ENCODE measurements at regions not wholly inside any gene's neighbourhood (a gene's known extent, or its start where the extent isn't known, plus 50 kb on each side); places are given as distances from the start of the nearest gene placed in this dataset.

- TF ChIP-seq ZBTB48 (tag by site-specific recombination; IDR thresholded peaks at IDR 0.05) (no peak), PRDM6 (tag by site-specific recombination; IDR thresholded peaks at IDR 0.05) (no peak)
Observed at GRCh38 chr13:44051405-44051804, 171.7 kb downstream of the LACC1 start (continued).

GRCh38 chr13:44051918-44052675 lies 172.4 kb downstream of the LACC1 start:
- CTCF ChIA-PET = interaction anchor here (0.6 to 1.3 kb wide), 4 partner anchors 14 to 413 kb away, joined by 3 to 5 read pairs (median 4); no protein-coding TSS in a partner anchor
- TF ChIP-seq KLF10 (tag by site-specific recombination; IDR thresholded peaks at IDR 0.05) (no peak), PRDM6 (tag by site-specific recombination; IDR thresholded peaks at IDR 0.05) (peak; percentile 40)
- no peak overlapping the region for H3K4me3 ChIP-seq (ENCODE audit: low read depth, low read length)
- H3K27ac ChIP-seq (ENCODE audit: extremely low read depth, low read depth, low read length) = no peak overlapping the region
- POLR2A ChIA-PET = no interaction called here
- H3K4me1 ChIP-seq (ENCODE audit: control insufficient read depth, insufficient read depth, low read length) = 0 out of 2 replicates have a peak, but pooled peaks cover 3% of the 10 kb centered on the region
- H3K36me3 ChIP-seq (ENCODE audit: control insufficient read depth in 2 of 2, insufficient read depth in 1 of 2, low read length in 2 of 2) = no peaks in the 10 kb centered on the region
- H3K9me3 ChIP-seq (ENCODE audit: control insufficient read depth, insufficient read depth, low read depth, low read length) = no peaks in the 10 kb centered on the region

GRCh38 chr13:44052780-44053184 lies 173.1 kb downstream of the LACC1 start:
- Histone ChIP-seq H3K9me3 (ENCODE audit: control insufficient read depth, insufficient read depth, low read depth, low read length) (no peaks in the 10 kb centered on the region), H3K36me3 (ENCODE audit: control insufficient read depth in 2 of 2, insufficient read depth in 1 of 2, low read length in 2 of 2) (no peaks in the 10 kb centered on the region), H3K4me3 (ENCODE audit: low read depth, low read length) (no peak overlapping the region), H3K4me1 (ENCODE audit: control insufficient read depth, insufficient read depth, low read length) (0 out of 2 replicates have a peak, but pooled peaks cover 3% of the 10 kb centered on the region), H3K27ac (ENCODE audit: extremely low read depth, low read depth, low read length) (no peak overlapping the region)
- TF ChIP-seq ZFHX2 (tag by site-specific recombination; conservative IDR thresholded peaks at IDR 0.05) (peak; percentile 83), EGR2 (tag by site-specific recombination; IDR thresholded peaks at IDR 0.05; ENCODE audit: low read depth) (peak; percentile 78), ZNF416 (tag by site-specific recombination; IDR thresholded peaks at IDR 0.05) (no peak), PRDM10 (tag by site-specific recombination; IDR thresholded peaks at IDR 0.05) (no peak), MEIS1 (CRISPR knock-in tag; IDR thresholded peaks at IDR 0.05; ENCODE audit: borderline replicate concordance) (no peak), ZNF341 (tag by site-specific recombination; IDR thresholded peaks at IDR 0.05; ENCODE audit: low read depth) (peak; percentile 69), ZNF670 (tag by site-specific recombination; IDR thresholded peaks at IDR 0.05; ENCODE audit: low read depth) (no peak), ZBTB20 (tag by site-specific recombination; IDR thresholded peaks at IDR 0.05) (no peak), ZNF24 (tag by site-specific recombination; IDR thresholded peaks at IDR 0.05) (no peak), ZNF221 (tag by site-specific recombination; IDR thresholded peaks at IDR 0.05; ENCODE audit: borderline replicate concordance) (no peak)
- ChIA-PET CTCF (interaction anchor here (0.5 to 0.6 kb wide), 2 partner anchors 355 to 412 kb away, joined by 3 to 4 read pairs; no protein-coding TSS in a partner anchor), POLR2A (no interaction called here)
